BE2C (cell line): ENCODE measurements at regions not wholly inside any gene's neighbourhood (a gene's known extent, or its start where the extent isn't known, plus 50 kb on each side); places are given as distances from the start of the nearest gene placed in this dataset.

Experiments
- DNase-seq: peaks from one replicate; pipeline ENCODE4 v3.0.0-alpha.2; 2020
- H3K27me3 ChIP-seq: fragments of 250-450 bp; sonication (Bioruptor Pico); 2 replicates; pipeline ENCODE4 v1.5.1; 2020; ENCODE audit warnings: mild to moderate bottlenecking
- H3K36me3 ChIP-seq: fragments of 250-450 bp; sonication (Bioruptor Pico); 2 replicates; pipeline ENCODE4 v1.5.1; 2020; ENCODE audit warnings: mild to moderate bottlenecking
- H3K4me1 ChIP-seq: fragments of 250-450 bp; sonication (Bioruptor Pico); 2 replicates; pipeline ENCODE4 v1.5.1; 2020
- H3K4me3 ChIP-seq: 2 replicates; pipeline ENCODE4 v1.5.1; 2011; ENCODE audit warnings: low read depth, low read length
- H3K9me3 ChIP-seq: fragments of 250-450 bp; sonication (Bioruptor Pico); 2 replicates; pipeline ENCODE4 v1.5.1; 2020
- CTCF ChIP-seq: IDR thresholded peaks from 2 replicates; pipeline ENCODE4 v1.5.1; 2012; ENCODE audit warnings: mild to moderate bottlenecking, low read depth, low read length

GRCh38 chr10:111146025-111146640 is 69.3 kb downstream of the ADRA2A start:
- peak; percentile 28 for TF ChIP-seq CTCF
- Histone ChIP-seq H3K27me3 (no peaks in the 10 kb centered on the region), H3K9me3 (no peaks in the 10 kb centered on the region), H3K4me3 (no peak overlapping the region), H3K36me3 (no peaks in the 10 kb centered on the region), H3K4me1 (peaks cover 9% of the 10 kb centered on the region; the same call in 1 of the 2 replicates)
- peak; percentile 67 for DNase-seq

GRCh38 chr10:111148025-111148424 is 71.2 kb downstream of the ADRA2A start:
- H3K9me3 ChIP-seq = no peaks in the 10 kb centered on the region
- no peaks in the 10 kb centered on the region for H3K27me3 ChIP-seq
- no peaks in the 10 kb centered on the region for H3K36me3 ChIP-seq
- no peak for TF ChIP-seq CTCF
- no peak overlapping the region for H3K4me3 ChIP-seq
- peak; percentile 28 for DNase-seq
- H3K4me1 ChIP-seq = peaks cover 9% of the 10 kb centered on the region; the same call in 1 of the 2 replicates

- Histone ChIP-seq H3K4me3 (no peak overlapping the region), H3K9me3 (no peaks in the 10 kb centered on the region), H3K27me3 (no peaks in the 10 kb centered on the region), H3K4me1 (peaks cover 9% of the 10 kb centered on the region; the same call in 1 of the 2 replicates), H3K36me3 (no peaks in the 10 kb centered on the region)
- no peak for TF ChIP-seq CTCF
- DNase-seq = no peak
These were observed 71.6 kb downstream of the ADRA2A start for GRCh38 chr10:111148440-111148839.

- no peak for TF ChIP-seq CTCF
- no peak for DNase-seq
These were observed 73.9 kb downstream of the ADRA2A start for GRCh38 chr10:111150691-111151090.

GRCh38 chr10:111151595-111152307 is 74.9 kb downstream of the ADRA2A start:
- no peak overlapping the region for H3K4me3 ChIP-seq
- no peak for TF ChIP-seq CTCF
- H3K27me3 ChIP-seq = peaks cover 6% of the 10 kb centered on the region; the same call in 1 of the 2 replicates
- no peaks in the 10 kb centered on the region for H3K9me3 ChIP-seq
- peaks cover 6% of the 10 kb centered on the region; the same call in 1 of the 2 replicates for H3K4me1 ChIP-seq
- no peaks in the 10 kb centered on the region for H3K36me3 ChIP-seq
- DNase-seq = no peak

More at GRCh38 chr10:111150691-111151090, 73.9 kb downstream of the ADRA2A start:
- Histone ChIP-seq H3K36me3 (no peaks in the 10 kb centered on the region), H3K9me3 (no peaks in the 10 kb centered on the region), H3K27me3 (no peaks in the 10 kb centered on the region; the same call in 1 of the 2 replicates), H3K4me1 (peaks cover 9% of the 10 kb centered on the region; the same call in 1 of the 2 replicates), H3K4me3 (no peak overlapping the region)

GRCh38 chr10:111156754-111157153 is 79.9 kb downstream of the ADRA2A start:
- no peak for TF ChIP-seq CTCF

More at GRCh38 chr10:111156754-111157153, 79.9 kb downstream of the ADRA2A start:
- Histone ChIP-seq H3K4me3 (no peak overlapping the region), H3K4me1 (no peaks in the 10 kb centered on the region), H3K9me3 (no peaks in the 10 kb centered on the region), H3K27me3 (peaks cover 14% of the 10 kb centered on the region), H3K36me3 (no peaks in the 10 kb centered on the region)
- no peak for DNase-seq
